Brain microvascular endothelial cell (primary cell): ENCODE measurements at regions not wholly inside any gene's neighbourhood (a gene's known extent, or its start where the extent isn't known, plus 50 kb on each side); places are given as distances from the start of the nearest gene placed in this dataset.

Source experiments
- DNase-seq: peaks from one replicate; pipeline ENCODE4 v3.0.0-alpha.2; 2020
- H3K27ac ChIP-seq: fragments of 250-450 bp; sonication (Bioruptor Pico); 2 replicates; pipeline ENCODE4 v1.5.1; 2020; ENCODE audit warnings: mild to moderate bottlenecking, moderate library complexity
- H3K27me3 ChIP-seq: fragments of 250-450 bp; sonication (Bioruptor Pico); replicated peaks from 2 replicates; pipeline ENCODE4 v1.5.1; 2020; ENCODE audit warnings: mild to moderate bottlenecking
- H3K36me3 ChIP-seq: fragments of 250-450 bp; sonication (Bioruptor Pico); replicated peaks from 2 replicates; pipeline ENCODE4 v1.5.1; 2020; ENCODE audit warnings: mild to moderate bottlenecking
- H3K4me3 ChIP-seq: 2 replicates; pipeline ENCODE4 v1.5.1; 2011; ENCODE audit warnings: low read depth, mild to moderate bottlenecking, control low read depth, low read length, moderate library complexity
- in situ Hi-C: cut with HindIII; loops from 2 replicates; pipeline ENCODE4 v1.10.0; 2017; ENCODE audit warnings: low sequenced_read_pairs, low pct_ligation_motif_present
- TF ChIP-seq, protein P1 (sequence below): IDR thresholded peaks from 2 replicates; pipeline ENCODE4 v1.5.1; 2011; ENCODE audit warnings: low read depth, mild to moderate bottlenecking, moderate library complexity, low read length, control low read depth, inconsistent platforms; ENCODE audit errors: missing control alignments

DNA sequence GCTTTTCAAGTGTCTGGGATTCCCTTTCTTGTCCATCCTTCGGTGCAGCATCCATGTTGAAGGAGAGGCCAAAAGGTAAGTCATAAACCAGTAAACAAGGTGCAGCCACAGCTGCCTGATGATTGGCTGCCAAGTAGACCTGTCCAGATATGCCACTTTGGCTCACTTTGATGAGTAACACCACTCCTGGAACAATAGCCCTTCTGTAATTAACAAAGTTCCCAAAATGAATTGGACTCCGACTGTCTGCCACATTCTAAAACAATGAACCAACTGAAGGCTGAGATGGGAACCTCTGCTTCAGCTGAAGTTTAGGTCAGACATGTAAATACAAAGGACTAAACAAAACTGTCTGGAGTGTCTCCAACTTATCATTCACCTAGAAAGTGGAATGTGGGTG lies 82.2 kb upstream of the LGALSL start:
- no peak overlapping the region for H3K4me3 ChIP-seq
- peaks cover 5% of the 10 kb centered on the region for H3K27me3 ChIP-seq
- H3K36me3 ChIP-seq: no peaks in the 10 kb centered on the region
- in situ Hi-C loops: no loop called here
- TF ChIP-seq, protein P1, sequence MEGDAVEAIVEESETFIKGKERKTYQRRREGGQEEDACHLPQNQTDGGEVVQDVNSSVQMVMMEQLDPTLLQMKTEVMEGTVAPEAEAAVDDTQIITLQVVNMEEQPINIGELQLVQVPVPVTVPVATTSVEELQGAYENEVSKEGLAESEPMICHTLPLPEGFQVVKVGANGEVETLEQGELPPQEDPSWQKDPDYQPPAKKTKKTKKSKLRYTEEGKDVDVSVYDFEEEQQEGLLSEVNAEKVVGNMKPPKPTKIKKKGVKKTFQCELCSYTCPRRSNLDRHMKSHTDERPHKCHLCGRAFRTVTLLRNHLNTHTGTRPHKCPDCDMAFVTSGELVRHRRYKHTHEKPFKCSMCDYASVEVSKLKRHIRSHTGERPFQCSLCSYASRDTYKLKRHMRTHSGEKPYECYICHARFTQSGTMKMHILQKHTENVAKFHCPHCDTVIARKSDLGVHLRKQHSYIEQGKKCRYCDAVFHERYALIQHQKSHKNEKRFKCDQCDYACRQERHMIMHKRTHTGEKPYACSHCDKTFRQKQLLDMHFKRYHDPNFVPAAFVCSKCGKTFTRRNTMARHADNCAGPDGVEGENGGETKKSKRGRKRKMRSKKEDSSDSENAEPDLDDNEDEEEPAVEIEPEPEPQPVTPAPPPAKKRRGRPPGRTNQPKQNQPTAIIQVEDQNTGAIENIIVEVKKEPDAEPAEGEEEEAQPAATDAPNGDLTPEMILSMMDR: no peak
- H3K27ac ChIP-seq: no peak overlapping the region
- DNase-seq: no peak

DNA sequence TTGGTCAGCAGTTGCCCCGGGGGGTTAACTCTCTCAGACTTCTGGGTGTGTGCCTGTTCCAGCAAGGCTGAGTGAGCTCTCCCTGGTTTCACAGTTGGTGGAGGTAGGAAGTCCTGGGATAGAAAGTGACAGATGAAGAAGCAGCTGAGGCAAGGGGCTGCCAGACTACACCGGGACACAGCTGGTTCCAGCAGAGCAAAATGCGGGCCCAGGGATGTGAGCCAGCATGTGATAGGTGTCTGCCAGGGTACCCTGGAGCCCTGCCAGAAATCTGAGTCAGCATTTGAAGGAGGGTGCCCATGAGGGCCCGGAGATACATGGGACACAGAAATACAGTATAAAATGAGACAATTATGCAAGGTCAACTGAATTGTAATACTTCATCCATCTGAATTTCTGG lies 79.3 kb upstream of the LGALSL start:
- Histone ChIP-seq H3K27me3 (no peaks in the 10 kb centered on the region), H3K27ac (no peak overlapping the region), H3K4me3 (no peak overlapping the region), H3K36me3 (no peaks in the 10 kb centered on the region)
- TF ChIP-seq, protein P1: no peak
- DNase-seq: no peak
- in situ Hi-C loops: no loop called here

DNA sequence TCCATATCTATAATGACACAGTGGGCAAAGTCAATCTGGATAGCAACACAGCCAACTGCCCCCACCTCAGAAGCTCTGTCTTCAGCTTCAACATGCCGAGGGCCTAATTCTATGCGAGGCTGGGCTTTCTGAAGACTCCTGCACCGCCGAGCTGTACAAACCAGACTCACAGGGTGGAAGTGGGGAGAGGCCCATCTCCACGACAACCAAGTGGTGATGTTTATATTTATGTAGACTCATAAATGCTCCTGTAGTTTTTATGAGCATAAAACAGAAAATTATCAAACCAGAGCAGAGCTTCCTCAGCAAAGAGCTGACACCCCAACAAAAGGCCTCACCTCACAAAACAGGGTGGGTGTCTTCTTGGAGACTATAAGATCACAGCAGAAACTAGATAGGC lies 77.0 kb upstream of the LGALSL start:
- Histone ChIP-seq H3K36me3 (no peaks in the 10 kb centered on the region), H3K4me3 (no peak overlapping the region), H3K27ac (no peak overlapping the region), H3K27me3 (no peaks in the 10 kb centered on the region)
- in situ Hi-C loops: no loop called here
- TF ChIP-seq, protein P1: no peak
- no peak for DNase-seq

DNA sequence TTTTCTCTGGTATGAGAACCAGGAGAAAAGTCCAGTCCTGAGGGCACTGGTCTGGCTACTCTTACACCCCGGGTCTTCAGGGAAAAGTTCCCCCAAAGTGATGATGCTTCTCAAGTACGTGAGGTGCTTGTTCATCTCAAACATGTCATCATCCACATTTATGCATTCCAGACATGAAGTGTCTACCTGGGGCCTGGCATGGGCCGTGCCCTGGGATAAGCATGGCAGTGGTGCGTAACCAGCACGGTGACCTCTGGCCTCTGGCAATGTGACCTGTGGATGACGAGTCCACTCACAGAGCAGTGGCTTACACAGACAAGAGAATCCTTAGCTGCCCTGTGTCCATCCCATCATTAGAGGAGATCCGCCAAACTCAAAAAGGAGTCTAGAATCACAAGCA lies 74.8 kb upstream of the LGALSL start:
- Histone ChIP-seq H3K27me3 (no peaks in the 10 kb centered on the region), H3K27ac (no peak overlapping the region), H3K4me3 (no peak overlapping the region), H3K36me3 (no peaks in the 10 kb centered on the region)
- DNase-seq: no peak
- in situ Hi-C loops: no loop called here
- TF ChIP-seq, protein P1: no peak

DNA sequence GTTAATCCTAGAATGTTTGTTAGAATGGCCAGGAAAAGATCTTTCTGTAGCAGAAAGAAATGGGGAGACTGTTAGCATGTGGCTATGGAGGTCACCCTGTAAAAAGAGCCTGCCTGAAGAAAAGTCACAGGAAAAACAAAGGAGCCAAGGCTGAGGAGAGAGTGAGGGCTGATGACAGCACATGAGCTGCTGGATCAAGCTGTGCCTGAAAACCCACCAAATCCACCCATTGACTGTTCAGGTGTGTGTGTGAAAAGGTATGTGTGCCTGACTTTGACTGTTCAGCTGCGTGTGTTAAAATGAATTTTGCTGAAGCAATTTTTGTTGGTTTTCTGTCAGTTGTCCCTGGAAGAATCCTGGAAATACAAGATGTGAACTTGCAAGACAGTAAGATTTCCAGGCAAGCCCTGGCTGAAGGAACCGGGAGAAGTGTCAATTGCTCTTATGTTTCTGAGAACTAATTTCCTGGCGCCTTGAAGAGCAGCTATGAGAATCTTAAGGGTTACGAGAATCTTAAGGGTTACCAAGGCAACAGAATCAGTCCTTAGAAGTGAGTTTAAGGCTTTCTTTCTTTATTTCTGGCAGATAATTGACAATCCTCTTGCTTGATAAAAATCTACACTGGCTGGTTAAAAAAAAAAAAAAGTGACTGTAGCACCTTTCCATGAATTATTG lies 73.0 kb upstream of the LGALSL start:
- in situ Hi-C loops: no loop called here
- DNase-seq: no peak
- no peak overlapping the region for H3K4me3 ChIP-seq
- no peaks in the 10 kb centered on the region for H3K27me3 ChIP-seq
- H3K36me3 ChIP-seq: no peaks in the 10 kb centered on the region
- H3K27ac ChIP-seq: no peak overlapping the region
- TF ChIP-seq, protein P1: no peak

DNA sequence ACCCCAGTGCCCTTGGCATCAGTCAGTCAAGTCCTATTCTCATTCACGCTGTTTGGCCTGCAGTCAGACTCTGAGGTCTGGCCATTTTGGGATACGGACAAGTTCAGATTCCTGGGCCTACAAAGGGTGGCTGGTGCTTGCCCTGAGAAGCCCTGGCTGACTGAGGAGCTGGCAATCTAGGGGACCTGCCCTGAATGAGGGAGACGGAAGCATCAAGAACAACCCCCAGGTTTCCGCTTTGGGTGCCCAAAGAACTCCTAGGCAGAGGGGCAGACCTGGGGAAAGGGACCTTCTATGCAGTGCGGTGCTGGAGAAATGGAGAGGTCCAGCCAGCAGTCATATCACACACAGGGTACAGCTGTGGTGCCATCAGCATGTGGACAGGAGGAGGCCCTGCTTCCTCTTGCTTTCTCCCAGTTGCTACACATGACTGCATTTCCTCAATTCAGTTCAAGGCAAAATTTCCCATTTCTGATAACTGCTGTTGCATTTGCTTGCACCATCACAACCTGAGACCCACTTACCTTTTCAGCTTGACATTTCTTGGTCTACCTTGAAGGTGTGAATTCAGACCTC lies 70.9 kb upstream of the LGALSL start:
- DNase-seq: no peak
- H3K36me3 ChIP-seq: no peaks in the 10 kb centered on the region
- in situ Hi-C loops: no loop called here

More for the DNA sequence above, 70.9 kb upstream of the LGALSL start:
- Histone ChIP-seq H3K27me3 (no peaks in the 10 kb centered on the region), H3K4me3 (no peak overlapping the region), H3K27ac (no peak overlapping the region)
- TF ChIP-seq, protein P1: no peak
